ENCODE measurements at regions not wholly inside any gene's neighbourhood (a gene's known extent, or its start where the extent isn't known, plus 50 kb on each side); places are given as distances from the start of the nearest gene placed in this dataset.

DNA sequence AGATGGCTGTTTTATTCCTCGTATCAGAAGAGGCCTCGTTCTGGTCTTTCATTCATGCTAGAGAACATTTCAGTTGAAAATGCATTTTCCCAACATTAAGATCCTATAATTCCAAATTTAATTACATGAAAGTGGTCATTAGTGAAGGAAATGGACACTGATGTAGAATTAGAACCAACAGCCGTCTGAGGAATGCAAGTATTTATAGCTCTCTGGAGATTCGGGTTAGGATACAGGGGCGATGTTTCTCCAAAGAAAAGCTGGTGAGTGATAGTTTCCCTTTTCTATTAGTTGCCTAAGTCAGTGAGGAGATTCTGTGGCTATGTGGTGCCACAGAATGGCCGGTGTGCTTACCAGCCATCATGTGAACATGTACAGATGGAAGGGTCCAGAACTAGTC is 109.0 kb upstream of the IL12A start:
- H3K4me3 ChIP-seq, result no peak overlapping the region
- intact Hi-C loops (cut with DNase I), result no loop called here
- 32 to 36% methylated on average over 6 of the region's 6 CpGs for WGBS, 2 donors

DNA sequence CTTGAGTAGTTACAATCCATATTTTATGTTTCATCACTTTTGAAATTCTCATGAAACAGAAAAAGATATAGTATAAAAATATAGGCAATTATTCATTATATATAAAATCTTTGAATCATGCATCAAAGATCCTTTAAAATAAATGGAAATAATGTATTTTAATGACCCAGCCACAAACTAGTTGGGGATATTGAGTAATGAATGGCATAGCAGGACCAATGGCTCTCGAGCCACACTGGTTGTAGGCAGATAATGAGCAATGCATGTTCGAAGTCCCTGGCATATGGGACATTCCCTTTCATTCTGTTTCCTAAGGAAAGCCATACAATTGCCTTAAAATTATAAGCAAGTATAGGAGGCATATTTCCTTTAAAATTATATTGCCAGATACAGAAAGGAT is 107.4 kb upstream of the IL12A start:
- peaks cover 16 to 78% (median 64%) of the 10 kb centered on the region in 9 donors for H3K4me1 ChIP-seq
- no peaks in the 10 kb centered on the region for H3K27me3 ChIP-seq
- no peak overlapping the region for H3K4me3 ChIP-seq
- peaks cover 0 to 5% (median 0%) of the 10 kb centered on the region in 9 donors for H3K36me3 ChIP-seq
- DNase-seq (no peak), ATAC-seq (no peak)
- TF ChIP-seq, protein P1, sequence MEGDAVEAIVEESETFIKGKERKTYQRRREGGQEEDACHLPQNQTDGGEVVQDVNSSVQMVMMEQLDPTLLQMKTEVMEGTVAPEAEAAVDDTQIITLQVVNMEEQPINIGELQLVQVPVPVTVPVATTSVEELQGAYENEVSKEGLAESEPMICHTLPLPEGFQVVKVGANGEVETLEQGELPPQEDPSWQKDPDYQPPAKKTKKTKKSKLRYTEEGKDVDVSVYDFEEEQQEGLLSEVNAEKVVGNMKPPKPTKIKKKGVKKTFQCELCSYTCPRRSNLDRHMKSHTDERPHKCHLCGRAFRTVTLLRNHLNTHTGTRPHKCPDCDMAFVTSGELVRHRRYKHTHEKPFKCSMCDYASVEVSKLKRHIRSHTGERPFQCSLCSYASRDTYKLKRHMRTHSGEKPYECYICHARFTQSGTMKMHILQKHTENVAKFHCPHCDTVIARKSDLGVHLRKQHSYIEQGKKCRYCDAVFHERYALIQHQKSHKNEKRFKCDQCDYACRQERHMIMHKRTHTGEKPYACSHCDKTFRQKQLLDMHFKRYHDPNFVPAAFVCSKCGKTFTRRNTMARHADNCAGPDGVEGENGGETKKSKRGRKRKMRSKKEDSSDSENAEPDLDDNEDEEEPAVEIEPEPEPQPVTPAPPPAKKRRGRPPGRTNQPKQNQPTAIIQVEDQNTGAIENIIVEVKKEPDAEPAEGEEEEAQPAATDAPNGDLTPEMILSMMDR (IDR thresholded peaks at IDR 0.05), result no peak
- H3K27ac ChIP-seq, result peak overlapping the region in 8 of 10 donors; percentile 1 to 84 (median 58)
- intact Hi-C loops (cut with DNase I), result loop anchor here in 4 of 10 donors (5.0 kb wide), 3 partner anchors 49 to 126 kb away; no protein-coding TSS in a partner anchor
- no peaks in the 10 kb centered on the region for H3K9me3 ChIP-seq
- 64 to 74% methylated on average over 2 of the region's 2 CpGs for WGBS, 2 donors

More for the DNA sequence above, 109.0 kb upstream of the IL12A start:
- no peaks in the 10 kb centered on the region for H3K27me3 ChIP-seq
- no peaks in the 10 kb centered on the region for H3K9me3 ChIP-seq
- peaks cover 16 to 76% (median 54%) of the 10 kb centered on the region in 9 donors for H3K4me1 ChIP-seq
- H3K27ac ChIP-seq, result peak overlapping the region in 6 of 10 donors; percentile 2 to 56 (median 20)
- no peak for ATAC-seq
- TF ChIP-seq, protein P1 (IDR thresholded peaks at IDR 0.05), result no peak
- peaks cover 0 to 5% (median 0%) of the 10 kb centered on the region in 9 donors for H3K36me3 ChIP-seq
- no peak for DNase-seq

DNA sequence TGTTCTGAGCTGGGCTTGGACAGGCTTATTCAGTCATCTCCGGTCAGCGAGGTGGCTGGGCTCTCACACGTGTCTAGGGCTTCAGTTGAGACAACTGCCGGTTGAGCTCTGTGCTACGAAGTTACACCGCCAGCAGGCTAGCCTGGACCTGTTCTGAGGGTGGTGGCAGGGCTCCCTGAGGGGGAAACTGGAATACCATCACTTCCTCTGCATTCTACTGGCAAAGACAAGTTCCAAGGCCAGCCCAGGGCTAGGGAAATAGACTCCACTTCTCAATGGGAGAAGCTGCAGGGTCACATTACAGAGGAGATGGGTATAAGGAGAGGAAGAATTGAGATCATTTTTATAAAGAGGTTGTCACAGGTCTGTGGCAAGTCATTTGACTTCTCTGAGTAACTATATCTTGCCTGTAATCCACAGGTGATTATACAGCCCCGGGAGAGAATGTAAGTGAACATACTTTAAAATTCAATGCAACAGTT is 106.8 kb upstream of the IL12A start:
- Histone ChIP-seq H3K27me3 (no peaks in the 10 kb centered on the region), H3K4me1 (peaks cover 16 to 85% (median 64%) of the 10 kb centered on the region in 9 donors), H3K4me3 (no peak overlapping the region), H3K36me3 (peaks cover 0 to 5% (median 0%) of the 10 kb centered on the region in 9 donors), H3K9me3 (no peaks in the 10 kb centered on the region), H3K27ac (peak overlapping the region in 9 of 10 donors; percentile 1 to 84 (median 51))
- 27 to 36% methylated on average over 7 of the region's 7 CpGs for WGBS, 2 donors
- peak; percentile 40 to 83 (median 70) for ATAC-seq
- intact Hi-C loops (cut with DNase I), result loop anchor here in 5 of 10 donors (2.0 to 5.0 kb wide), 4 partner anchors 50 to 125 kb away; no protein-coding TSS in a partner anchor
- TF ChIP-seq, protein P1 (IDR thresholded peaks at IDR 0.05), result no peak
- peak; percentile 27 to 49 for DNase-seq

DNA sequence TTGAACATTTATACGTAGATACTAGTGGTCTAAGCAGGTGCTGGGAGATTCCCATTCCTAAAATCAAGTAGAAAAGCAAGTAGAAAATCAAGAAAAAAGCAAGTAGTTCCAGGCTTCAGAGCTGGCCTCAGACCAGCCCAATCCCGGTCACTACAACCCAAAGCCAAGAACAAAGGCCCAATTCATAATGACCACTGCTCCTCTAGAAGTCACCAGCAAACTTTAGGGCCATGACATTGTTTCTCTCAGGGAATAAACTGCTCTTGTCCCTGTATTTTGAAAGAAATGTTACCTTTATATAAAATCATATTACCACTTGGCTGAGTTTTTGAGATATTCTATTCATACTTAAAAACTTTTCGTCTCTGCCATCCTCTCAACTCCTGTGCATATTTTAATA is 106.3 kb upstream of the IL12A start:
- TF ChIP-seq, protein P1 (IDR thresholded peaks at IDR 0.05), result no peak
- Histone ChIP-seq H3K4me1 (peaks cover 16 to 90% (median 69%) of the 10 kb centered on the region in 9 donors), H3K27me3 (no peaks in the 10 kb centered on the region), H3K36me3 (peaks cover 0 to 6% (median 0%) of the 10 kb centered on the region in 9 donors), H3K9me3 (no peaks in the 10 kb centered on the region), H3K27ac (peak overlapping the region; percentile 9 to 84 (median 50)), H3K4me3 (peak overlapping the region in 1 of 10 donors; percentile 2)
- DNase-seq (no peak), ATAC-seq (peak in 3 of 8 donors; percentile 34 to 39 (median 38))
- 38 to 49% methylated on average over 3 of the region's 3 CpGs for WGBS, 2 donors
- intact Hi-C loops (cut with DNase I), result loop anchor here in 5 of 10 donors (2.0 to 5.0 kb wide), 4 partner anchors 50 to 125 kb away; no protein-coding TSS in a partner anchor
